Midbrain (tissue), 1 donor: ENCODE measurements at regions not wholly inside any gene's neighbourhood (a gene's known extent, or its start where the extent isn't known, plus 50 kb on each side); places are given as distances from the start of the nearest gene placed in this dataset.
A peak's percentile ranks its signal among the peaks of the same experiment; 100 is the strongest.

ENCODE experiments used
- DNase-seq: peaks from one replicate; lab custom pipeline; 2025; lab: John Stamatoyannopoulos, UW

DNA sequence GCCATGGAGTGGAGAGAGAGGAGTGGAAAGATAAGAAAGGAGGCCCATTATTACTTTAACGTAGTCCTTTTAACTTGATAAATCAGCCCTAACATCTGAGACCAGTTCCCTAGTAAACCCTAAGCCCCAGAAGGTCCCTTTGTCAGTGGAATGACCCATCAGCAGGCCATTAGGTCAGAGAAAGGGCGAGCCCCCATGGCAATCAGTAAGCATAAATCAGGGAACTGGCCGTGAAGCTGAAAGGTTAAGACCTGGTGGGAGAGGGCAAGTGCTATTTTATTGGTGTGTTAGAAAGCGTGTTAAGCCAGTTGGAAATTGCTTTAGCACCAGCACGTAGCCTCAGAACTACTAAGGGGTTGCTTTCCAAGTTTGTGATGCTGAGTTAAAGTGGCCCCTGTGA is 708.0 kb downstream of the BCL11B start:
- no peak for DNase-seq

- DNase-seq, result no peak
Observed at GRCh38 chr14:98564541-98564940, 707.5 kb downstream of the BCL11B start.

DNA sequence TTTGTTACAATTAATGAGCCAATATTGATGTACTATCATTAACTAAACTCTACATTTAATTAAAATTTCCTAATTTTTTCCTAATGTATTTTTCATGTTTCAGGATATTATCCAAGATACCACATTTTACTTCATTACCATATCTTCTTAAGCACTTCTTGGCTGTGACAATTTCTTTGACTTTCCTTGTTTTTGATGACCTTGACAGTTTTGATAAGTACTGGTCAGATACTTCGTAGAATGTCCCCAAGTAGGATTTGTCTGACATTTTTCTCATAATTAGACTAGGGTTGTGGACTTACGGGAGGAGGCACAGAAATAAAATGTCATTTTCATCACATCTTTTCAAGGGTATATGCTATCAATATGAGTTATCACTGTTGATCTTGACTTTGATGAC is 700.9 kb downstream of the BCL11B start:
- no peak for DNase-seq

DNA sequence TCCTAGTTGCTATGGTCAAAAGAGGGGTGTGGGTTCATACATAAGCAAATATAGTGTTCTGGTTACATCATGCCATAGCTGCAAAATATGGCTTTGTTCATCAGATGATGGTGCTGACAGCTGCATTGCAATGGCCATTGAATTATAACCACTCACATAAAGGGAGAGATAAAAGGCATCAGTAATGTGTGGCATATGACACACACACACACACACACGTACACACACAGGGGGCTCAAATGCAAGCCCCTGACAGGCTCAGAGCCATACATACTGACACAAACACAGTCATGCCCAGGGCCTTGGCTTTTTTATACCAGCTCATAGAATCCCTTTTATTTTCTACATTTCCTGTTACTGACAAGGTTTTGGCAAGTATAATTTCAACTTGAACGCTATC is 698.9 kb downstream of the BCL11B start:
- DNase-seq, result no peak

DNA sequence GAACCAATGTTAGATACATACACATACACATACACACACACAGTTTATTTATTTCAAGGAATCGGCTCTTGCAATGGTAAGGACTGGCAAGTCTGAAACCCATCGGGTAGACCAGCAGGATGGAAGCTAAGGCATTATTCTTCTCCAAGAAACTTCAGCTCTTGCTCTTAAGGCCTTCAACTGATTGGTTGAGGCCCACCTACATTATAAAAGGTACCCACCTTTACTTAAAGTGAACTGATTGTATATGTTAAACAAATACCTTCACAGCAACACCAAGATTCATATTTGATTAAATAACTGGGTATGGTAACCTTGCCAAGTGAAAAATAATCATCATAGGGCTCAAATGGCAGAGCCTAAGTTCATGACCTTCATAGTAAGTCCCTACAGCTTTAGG is 695.5 kb downstream of the BCL11B start:
- DNase-seq, result no peak

GRCh38 chr14:98578204-98578603 is 693.8 kb downstream of the BCL11B start:
- no peak for DNase-seq

DNA sequence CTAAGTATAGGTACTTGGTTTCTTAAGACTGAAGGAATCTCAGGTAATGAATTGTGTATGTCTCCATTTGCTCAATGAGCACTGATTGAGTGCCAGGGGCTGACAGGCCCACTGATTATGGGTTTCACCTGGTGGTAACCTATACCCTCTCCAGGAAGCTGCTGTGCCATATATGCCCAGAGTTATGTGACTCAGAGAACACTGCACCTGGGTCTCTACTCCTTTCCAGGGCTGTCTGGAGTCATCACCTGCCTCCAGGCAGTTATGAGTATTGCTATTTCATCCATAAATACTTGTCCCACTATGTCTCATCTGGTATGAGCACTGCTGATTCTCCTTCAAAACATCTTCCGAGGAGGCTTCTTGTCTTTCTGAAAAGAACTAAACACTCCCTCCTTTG is 692.9 kb downstream of the BCL11B start:
- DNase-seq, result no peak

GRCh38 chr14:98580131-98580678 is 691.8 kb downstream of the BCL11B start:
- DNase-seq, result no peak

GRCh38 chr14:98582276-98582675 is 689.7 kb downstream of the BCL11B start:
- no peak for DNase-seq

DNA sequence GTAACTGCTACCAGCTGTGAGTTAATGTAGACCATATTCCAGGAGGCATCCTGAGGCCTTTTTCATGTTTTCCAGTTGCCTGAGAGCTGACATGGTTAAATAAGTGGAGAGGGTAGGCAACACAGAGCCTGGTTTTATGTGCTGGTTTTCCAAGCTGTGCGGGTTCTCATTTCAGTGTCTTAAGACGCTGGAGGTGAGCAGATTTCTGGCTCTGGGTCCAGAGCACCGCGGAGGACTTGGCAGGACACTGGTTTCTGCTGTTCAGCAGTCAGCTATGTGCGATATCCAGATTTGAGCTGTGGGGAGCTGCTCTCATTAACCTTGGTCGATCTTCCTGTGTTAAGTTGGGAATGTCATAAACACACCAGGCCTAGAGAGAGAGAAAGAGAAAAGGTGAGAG is 680.8 kb downstream of the BCL11B start:
- no peak for DNase-seq

DNA sequence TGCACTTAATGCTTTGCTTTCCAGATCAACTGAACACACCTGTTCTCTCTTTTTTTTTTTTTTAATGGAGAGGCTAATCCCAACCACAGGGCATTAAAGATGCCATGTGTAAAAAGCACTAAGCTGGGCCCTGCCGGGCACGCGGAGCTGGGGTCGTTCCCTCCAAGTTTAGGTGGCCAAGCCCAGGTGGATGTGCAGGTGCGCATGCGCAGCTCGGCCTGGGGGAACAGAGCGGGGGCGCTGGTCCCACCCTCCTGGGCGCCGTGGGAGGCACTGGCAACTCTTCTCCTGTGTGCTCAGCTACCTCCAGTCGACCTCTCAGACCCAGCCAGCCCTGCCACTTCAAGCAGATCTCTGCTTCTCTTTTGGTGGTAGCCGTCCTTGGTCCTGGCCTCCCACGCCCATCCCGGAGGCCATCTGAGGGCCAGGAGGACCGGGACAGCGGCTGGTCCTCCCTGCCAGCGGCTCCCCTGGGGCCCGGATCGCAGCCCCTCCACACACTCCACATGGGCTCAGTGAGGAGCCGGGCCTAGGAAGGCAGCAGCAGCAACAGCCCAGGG is 679.3 kb downstream of the BCL11B start:
- DNase-seq, result no peak

- peak; percentile 90 for DNase-seq
Observed at GRCh38 chr14:98593361-98593761, 678.6 kb downstream of the BCL11B start.

- peak; percentile 4 for DNase-seq
Observed at GRCh38 chr14:98594156-98594555, 677.8 kb downstream of the BCL11B start.

DNA sequence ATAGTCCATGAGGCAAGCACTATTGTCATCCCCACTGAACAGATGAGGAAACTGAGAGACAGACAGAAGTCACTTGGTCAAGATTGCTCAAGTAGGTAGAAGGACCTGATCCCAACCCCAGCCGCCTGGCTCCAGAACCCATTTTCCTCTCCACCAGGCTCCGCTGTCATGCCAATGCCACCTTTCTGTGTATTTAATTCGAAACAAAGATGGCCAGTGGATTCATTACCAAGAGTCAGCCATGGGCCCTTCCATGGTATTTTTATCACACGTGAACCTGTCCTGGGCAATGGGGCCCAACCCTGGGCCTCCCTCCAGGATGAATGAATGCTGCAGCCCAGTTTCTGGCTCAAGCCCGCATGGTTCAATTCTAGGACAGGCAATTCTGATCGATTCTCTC is 673.4 kb downstream of the BCL11B start:
- no peak for DNase-seq

GRCh38 chr14:98599082-98599481 is 672.9 kb downstream of the BCL11B start:
- DNase-seq, result no peak

DNA sequence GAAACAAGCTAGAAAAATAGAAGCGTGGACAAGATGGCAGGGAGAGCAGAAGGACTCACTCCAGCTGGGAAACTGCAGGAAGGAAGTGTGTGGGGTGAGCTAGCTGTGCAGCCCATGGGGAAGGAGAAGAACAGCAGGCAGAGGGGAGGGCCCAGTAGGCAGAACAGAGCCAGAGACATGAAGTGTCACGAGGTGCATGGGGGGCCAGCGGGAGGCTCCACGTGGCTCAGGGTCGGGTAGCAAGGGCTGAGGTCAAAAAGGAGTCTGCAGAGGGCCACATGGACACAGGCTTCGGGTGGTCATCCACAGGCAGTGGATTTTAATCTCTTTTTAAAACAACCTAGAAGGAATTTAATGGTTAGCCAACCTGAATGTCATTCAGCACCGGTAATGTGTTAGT is 669.0 kb downstream of the BCL11B start:
- no peak for DNase-seq

GRCh38 chr14:98605043-98605442 is 667.0 kb downstream of the BCL11B start:
- DNase-seq, result no peak

- DNase-seq, result no peak
Observed at GRCh38 chr14:98606041-98606640, 665.9 kb downstream of the BCL11B start.

DNA sequence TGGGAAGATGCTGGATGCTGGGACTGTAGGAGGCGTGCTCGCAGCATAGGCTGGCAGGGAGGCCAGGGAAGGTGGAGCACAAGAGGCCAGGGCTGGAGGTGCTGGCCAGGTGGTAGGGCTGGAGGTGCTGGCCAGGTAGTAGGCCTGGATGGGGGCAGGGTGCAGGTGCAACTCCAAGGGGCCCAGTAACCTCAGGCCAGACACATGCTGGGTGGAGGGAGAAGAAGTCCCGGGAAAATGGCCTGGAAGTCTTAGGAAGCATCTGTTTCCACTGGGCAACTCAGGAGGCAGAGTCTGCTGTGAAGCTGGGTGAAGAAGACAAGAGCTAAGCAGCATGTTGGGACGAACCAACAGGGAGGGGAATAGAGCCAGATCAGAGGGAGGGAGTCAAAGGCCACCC is 665.2 kb downstream of the BCL11B start:
- DNase-seq, result no peak

DNA sequence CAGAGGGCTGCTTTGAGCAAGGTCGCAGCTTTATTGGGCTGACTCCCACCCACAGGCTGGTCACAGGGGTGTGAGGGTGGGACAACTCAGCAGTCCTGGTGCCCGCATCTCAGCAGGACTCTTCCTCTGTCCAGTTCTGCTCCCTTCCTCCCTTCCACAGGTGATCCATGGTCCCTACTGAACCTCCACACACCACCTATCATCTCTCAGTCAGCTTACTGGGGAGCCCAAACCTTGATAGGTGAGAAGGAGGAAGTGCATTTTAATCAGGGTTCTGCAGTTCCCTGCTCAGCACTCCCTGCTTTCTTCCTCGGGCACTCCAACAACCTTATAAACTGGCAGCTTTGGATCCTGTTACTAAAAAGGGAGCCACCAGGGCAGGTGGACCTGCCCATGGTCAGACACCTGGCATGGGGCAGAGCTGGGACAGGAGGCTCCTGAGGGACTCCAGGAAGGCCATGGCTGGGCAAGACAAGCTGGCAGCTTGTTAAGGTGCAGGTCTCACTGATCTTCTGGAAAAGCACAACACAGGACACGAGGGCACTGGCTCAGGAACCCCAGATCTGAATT is 664.6 kb downstream of the BCL11B start:
- no peak for DNase-seq

DNA sequence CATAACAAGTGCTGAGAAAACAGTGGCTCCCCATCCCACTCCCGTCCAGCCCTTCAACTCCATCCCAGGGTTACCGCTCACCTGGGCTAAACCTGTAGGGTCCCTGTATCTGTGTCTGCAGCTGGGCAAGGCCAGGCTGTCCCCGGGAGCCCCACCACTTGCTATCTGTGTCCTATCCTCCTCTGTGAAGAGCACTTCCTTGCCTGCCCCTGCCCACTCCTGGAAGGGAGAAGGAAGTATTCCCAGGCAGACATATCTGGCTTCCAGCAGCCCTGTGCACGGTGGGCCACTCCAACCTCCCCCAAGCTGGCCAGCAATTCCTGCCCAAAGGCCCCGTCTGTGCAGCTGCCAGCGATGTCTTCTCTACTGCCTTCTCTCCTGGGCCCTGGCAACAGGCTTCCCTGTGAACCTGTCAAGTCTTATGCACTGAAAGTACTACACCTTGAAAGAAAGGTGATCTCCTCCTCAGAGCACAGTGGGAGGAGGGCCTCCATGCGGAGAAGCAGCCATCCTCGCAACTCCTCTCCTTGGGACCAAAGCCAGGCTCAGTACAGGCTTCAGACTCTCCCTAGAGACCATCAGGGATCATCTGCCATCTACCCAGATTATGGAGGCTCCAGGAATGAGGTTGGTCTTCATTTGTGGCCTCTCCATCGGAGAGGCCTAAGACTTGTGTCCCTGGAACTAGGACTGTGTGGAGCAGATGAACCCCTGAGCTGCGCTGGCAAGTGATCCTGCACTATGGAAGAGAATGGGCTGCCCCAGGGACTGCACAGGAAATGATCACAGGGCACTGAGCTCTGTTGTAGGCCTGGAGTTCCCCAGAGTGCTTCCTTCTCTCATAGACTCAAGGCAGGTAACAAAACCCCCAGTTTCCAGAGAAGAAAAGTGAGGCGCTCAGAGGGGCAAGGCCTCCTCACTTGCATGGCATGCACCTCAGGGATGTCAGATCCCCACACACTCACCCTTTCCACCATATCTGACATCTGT is 663.6 kb downstream of the BCL11B start:
- DNase-seq, result no peak

DNA sequence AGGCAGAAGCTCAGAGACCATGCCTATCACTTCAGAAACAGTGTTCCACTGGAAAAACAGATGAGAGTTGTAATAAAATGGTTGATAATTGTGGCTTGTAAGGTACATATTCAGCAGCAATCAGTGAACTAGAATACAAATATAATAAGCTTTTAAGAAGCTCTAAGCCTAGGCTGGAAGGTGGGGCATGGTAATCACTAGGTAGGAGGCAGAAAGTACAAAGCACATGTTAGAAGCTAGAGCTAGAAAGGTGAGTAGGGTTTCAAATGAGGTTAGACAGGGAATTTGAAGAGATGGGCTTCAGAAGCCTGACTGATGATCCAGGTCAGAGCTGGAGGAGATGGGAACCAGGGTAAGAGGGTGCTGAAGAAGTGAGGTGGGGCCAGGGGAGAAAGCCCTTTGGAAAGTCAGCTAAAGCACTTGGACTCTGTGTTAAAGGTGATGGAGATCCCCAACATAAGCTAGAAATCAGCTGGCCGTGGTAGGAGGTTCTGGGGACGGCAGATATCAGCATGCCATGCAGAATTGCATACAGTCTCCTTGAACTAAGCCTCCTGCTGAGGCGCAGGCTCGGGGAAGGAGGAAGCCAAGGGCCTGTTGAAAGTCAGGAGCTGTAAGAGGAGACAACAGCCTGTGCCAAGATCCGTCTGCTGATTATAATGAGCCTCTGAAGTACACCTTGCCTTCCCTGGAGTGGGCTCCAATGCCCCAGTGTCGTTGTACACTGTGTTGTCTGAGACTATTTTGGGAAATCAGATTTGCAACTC is 659.4 kb downstream of the BCL11B start:
- no peak for DNase-seq
